ENCODE measurements at regions not wholly inside any gene's neighbourhood (a gene's known extent, or its start where the extent isn't known, plus 50 kb on each side); places are given as distances from the start of the nearest gene placed in this dataset.

DNA sequence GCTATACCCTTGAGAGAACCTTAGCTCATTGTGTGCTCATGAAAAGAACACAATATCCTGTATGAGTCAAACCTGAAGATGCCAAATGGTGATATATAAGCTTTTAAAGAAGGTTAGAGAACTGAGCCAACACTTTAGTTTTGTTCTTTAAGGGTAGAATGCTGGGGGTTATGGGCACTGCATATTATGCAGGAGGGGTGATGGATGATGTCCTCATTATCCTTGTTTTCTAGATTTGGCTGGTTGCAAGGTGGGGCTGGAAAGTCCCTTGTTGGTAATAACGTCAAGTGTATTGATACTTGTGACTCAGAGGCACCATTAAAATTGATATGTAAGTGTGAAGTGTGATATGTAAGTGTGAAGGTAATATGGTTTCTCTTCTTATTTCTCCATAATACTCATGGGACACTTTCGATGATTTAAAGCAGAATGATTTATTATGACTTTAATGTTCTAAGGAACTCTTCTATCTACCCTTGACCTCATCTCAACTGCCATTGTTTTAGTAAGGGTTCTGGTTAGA, 113.7 kb upstream of the DTNBP1 start:
- TF ChIP-seq, protein P1, sequence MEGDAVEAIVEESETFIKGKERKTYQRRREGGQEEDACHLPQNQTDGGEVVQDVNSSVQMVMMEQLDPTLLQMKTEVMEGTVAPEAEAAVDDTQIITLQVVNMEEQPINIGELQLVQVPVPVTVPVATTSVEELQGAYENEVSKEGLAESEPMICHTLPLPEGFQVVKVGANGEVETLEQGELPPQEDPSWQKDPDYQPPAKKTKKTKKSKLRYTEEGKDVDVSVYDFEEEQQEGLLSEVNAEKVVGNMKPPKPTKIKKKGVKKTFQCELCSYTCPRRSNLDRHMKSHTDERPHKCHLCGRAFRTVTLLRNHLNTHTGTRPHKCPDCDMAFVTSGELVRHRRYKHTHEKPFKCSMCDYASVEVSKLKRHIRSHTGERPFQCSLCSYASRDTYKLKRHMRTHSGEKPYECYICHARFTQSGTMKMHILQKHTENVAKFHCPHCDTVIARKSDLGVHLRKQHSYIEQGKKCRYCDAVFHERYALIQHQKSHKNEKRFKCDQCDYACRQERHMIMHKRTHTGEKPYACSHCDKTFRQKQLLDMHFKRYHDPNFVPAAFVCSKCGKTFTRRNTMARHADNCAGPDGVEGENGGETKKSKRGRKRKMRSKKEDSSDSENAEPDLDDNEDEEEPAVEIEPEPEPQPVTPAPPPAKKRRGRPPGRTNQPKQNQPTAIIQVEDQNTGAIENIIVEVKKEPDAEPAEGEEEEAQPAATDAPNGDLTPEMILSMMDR (IDR thresholded peaks at IDR 0.05; ENCODE audit: low read depth, low read length): no peak
- TF ChIP-seq EZH2phosphoT487 (IDR thresholded peaks at IDR 0.05; ENCODE audit: low read depth): no peak
- Histone ChIP-seq H2AFZ (ENCODE audit: low read depth, low read length) (no peak overlapping the region), H3K27ac (ENCODE audit: low read length) (no peak overlapping the region), H3K4me2 (ENCODE audit: low read length) (0 out of 2 replicates have a peak overlapping the region, but pooled peaks have one; percentile 24), H3K9me3 (ENCODE audit: insufficient read depth, low read length) (no peaks in the 10 kb centered on the region), H3K4me1 (ENCODE audit: low read length) (peaks cover 10% of the 10 kb centered on the region), H3K4me3 (ENCODE audit: low read length) (no peak overlapping the region), H3K27me3 (ENCODE audit: low read depth, low read length) (no peaks in the 10 kb centered on the region), H3K36me3 (replicated peaks; ENCODE audit: low read depth, low read length) (no peaks in the 10 kb centered on the region), H3K79me2 (ENCODE audit: low read length) (no peaks in the 10 kb centered on the region), H3K9ac (ENCODE audit: low read length) (no peak overlapping the region), H4K20me1 (ENCODE audit: insufficient read depth, low read length) (no peaks in the 10 kb centered on the region)

DNA sequence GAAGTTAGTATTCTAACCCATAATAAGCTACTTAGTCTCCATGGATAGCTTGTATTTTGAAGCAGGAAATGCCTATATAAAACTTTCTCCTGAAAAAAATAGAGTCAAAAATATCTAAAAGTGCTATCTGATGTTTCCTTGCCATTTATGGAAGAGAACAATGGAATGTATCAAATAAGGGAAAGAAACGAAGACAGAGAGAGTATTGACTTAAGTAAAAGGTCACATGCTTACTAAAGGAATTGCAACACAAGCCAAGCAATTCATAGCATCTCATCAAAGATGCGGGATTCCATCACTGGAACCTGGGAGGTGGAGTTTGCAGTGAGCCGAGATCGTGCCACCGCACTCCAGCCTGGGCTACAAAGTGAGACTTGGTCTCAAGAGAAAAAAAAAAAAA, 112.9 kb upstream of the DTNBP1 start:
- Histone ChIP-seq H4K20me1 (ENCODE audit: insufficient read depth, low read length) (no peaks in the 10 kb centered on the region), H3K4me3 (ENCODE audit: low read length) (no peak overlapping the region), H3K79me2 (ENCODE audit: low read length) (no peaks in the 10 kb centered on the region), H3K4me2 (ENCODE audit: low read length) (no peak overlapping the region), H3K36me3 (replicated peaks; ENCODE audit: low read depth, low read length) (no peaks in the 10 kb centered on the region), H3K4me1 (ENCODE audit: low read length) (peaks cover 14% of the 10 kb centered on the region), H3K9me3 (ENCODE audit: insufficient read depth, low read length) (no peaks in the 10 kb centered on the region), H3K27ac (ENCODE audit: low read length) (no peak overlapping the region), H3K27me3 (ENCODE audit: low read depth, low read length) (no peaks in the 10 kb centered on the region), H3K9ac (ENCODE audit: low read length) (no peak overlapping the region), H2AFZ (ENCODE audit: low read depth, low read length) (no peak overlapping the region)
- TF ChIP-seq, protein P1 (IDR thresholded peaks at IDR 0.05; ENCODE audit: low read depth, low read length): no peak
- TF ChIP-seq EZH2phosphoT487 (IDR thresholded peaks at IDR 0.05; ENCODE audit: low read depth): no peak

DNA sequence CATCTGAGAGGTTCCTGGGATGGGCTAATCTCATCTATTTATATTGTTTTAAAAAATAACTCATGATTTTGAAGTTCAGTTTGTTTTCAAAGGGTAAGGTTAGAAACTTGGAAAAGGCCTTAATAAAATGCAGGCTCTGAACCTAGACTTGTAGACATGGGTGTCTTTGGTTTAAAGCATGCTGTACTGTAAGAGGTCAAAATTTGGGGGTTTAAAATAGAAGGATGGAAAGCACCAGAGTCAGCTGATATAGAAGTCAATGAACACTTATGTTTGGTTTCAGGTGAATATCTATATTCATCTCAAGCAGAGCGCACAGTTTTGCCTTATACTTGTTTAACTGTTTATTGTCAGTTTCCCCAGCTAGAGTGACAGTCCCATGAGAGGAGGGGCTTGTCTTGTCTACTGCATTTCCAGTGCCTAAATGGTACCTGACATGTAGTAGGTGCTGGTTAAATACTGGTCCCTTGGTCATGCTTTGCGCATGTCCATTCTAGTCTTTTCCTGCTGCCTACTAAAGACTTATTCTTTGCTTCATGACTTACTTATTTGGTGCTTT, 112.3 kb upstream of the DTNBP1 start:
- Histone ChIP-seq H4K20me1 (ENCODE audit: insufficient read depth, low read length) (no peaks in the 10 kb centered on the region), H2AFZ (ENCODE audit: low read depth, low read length) (no peak overlapping the region), H3K36me3 (replicated peaks; ENCODE audit: low read depth, low read length) (no peaks in the 10 kb centered on the region), H3K9me3 (ENCODE audit: insufficient read depth, low read length) (no peaks in the 10 kb centered on the region), H3K9ac (ENCODE audit: low read length) (no peak overlapping the region), H3K4me1 (ENCODE audit: low read length) (peaks cover 19% of the 10 kb centered on the region), H3K4me2 (ENCODE audit: low read length) (no peak overlapping the region), H3K79me2 (ENCODE audit: low read length) (no peaks in the 10 kb centered on the region), H3K27me3 (ENCODE audit: low read depth, low read length) (no peaks in the 10 kb centered on the region), H3K27ac (ENCODE audit: low read length) (no peak overlapping the region), H3K4me3 (ENCODE audit: low read length) (no peak overlapping the region)
- no peak for TF ChIP-seq EZH2phosphoT487 (IDR thresholded peaks at IDR 0.05; ENCODE audit: low read depth)
- TF ChIP-seq, protein P1 (IDR thresholded peaks at IDR 0.05; ENCODE audit: low read depth, low read length): no peak

DNA sequence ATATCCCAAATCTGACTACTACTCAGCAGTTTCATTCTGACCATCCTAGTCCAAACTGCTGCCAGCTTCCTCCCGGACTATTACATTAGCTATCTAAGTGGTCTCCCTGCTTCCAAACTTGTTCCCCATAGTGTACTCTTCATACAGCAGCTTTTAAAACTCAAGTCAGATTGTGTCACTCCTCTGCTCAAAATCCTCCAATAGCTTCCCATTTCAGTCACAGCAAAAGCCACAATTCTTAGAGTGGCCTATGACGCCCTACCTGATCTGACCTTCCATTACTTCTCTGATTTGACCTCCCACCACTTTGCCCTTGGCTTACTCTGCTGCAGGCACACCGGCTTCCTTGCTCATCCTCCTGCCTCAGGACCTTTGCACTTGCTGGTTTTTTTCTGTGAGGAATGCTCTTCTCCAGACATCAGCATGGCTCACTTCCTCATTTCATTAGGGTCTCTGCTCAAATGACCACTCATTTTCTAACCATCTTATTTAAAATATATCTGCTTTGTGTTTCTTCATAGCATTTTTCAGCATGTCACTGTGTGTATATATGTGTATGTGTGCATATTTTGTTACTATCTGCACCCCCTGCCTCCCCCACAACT, 111.1 kb upstream of the DTNBP1 start:
- Histone ChIP-seq H3K27ac (ENCODE audit: low read length) (no peak overlapping the region), H4K20me1 (ENCODE audit: insufficient read depth, low read length) (no peaks in the 10 kb centered on the region), H3K9me3 (ENCODE audit: insufficient read depth, low read length) (no peaks in the 10 kb centered on the region), H3K4me2 (ENCODE audit: low read length) (no peak overlapping the region), H3K9ac (ENCODE audit: low read length) (no peak overlapping the region), H3K36me3 (replicated peaks; ENCODE audit: low read depth, low read length) (no peaks in the 10 kb centered on the region), H3K79me2 (ENCODE audit: low read length) (no peaks in the 10 kb centered on the region), H3K4me1 (ENCODE audit: low read length) (peaks cover 22% of the 10 kb centered on the region), H2AFZ (ENCODE audit: low read depth, low read length) (no peak overlapping the region), H3K4me3 (ENCODE audit: low read length) (no peak overlapping the region), H3K27me3 (ENCODE audit: low read depth, low read length) (no peaks in the 10 kb centered on the region)
- TF ChIP-seq, protein P1 (IDR thresholded peaks at IDR 0.05; ENCODE audit: low read depth, low read length): no peak
- no peak for TF ChIP-seq EZH2phosphoT487 (IDR thresholded peaks at IDR 0.05; ENCODE audit: low read depth)
